HUES48 (cell line): ENCODE measurements at regions not wholly inside any gene's neighbourhood (a gene's known extent, or its start where the extent isn't known, plus 50 kb on each side); places are given as distances from the start of the nearest gene placed in this dataset.

ENCODE experiments used
- H3K27ac ChIP-seq: one replicate; pipeline ENCODE4 v1.7.0; 2013; ENCODE audit warnings: low read depth, low read length, inconsistent platforms
- H3K27me3 ChIP-seq: 2 replicates; pipeline ENCODE4 v1.6.1; 2013; ENCODE audit warnings: mild to moderate bottlenecking, low read length; ENCODE audit not compliant: control insufficient read depth, insufficient read depth
- H3K36me3 ChIP-seq: 2 replicates; pipeline ENCODE4 v1.6.1; 2013; ENCODE audit warnings: low read length; ENCODE audit not compliant: control insufficient read depth, insufficient read depth
- H3K4me1 ChIP-seq: 2 replicates; pipeline ENCODE4 v1.6.1; 2013; ENCODE audit warnings: mild to moderate bottlenecking, low read length; ENCODE audit not compliant: control insufficient read depth, insufficient read depth
- H3K4me3 ChIP-seq: 2 replicates; pipeline ENCODE4 v1.5.1; 2013; ENCODE audit warnings: mild to moderate bottlenecking, low read depth, low read length
- H3K9ac ChIP-seq: 2 replicates; pipeline ENCODE4 v1.6.1; 2013; ENCODE audit warnings: mild to moderate bottlenecking, low read depth, low read length, moderate library complexity
- H3K9me3 ChIP-seq: 2 replicates; pipeline ENCODE4 v1.6.1; 2013; ENCODE audit warnings: low read length; ENCODE audit not compliant: control insufficient read depth, insufficient read depth

GRCh38 chr4:126843492-126844067, 789.2 kb upstream of the INTU start:
- Histone ChIP-seq H3K27ac (no peak overlapping the region), H3K9ac (no peak overlapping the region), H3K4me3 (no peak overlapping the region), H3K4me1 (no peaks in the 10 kb centered on the region), H3K9me3 (peaks cover 16% of the 10 kb centered on the region), H3K27me3 (no peaks in the 10 kb centered on the region), H3K36me3 (no peaks in the 10 kb centered on the region)

GRCh38 chr4:126850286-126850685, 782.5 kb upstream of the INTU start:
- no peaks in the 10 kb centered on the region for H3K36me3 ChIP-seq
- H3K27me3 ChIP-seq: no peaks in the 10 kb centered on the region
- no peaks in the 10 kb centered on the region for H3K4me1 ChIP-seq
- H3K9ac ChIP-seq: no peak overlapping the region
- H3K27ac ChIP-seq: no peak overlapping the region
- no peak overlapping the region for H3K4me3 ChIP-seq
- peaks cover 3% of the 10 kb centered on the region; the same call in 1 of the 2 replicates for H3K9me3 ChIP-seq

DNA sequence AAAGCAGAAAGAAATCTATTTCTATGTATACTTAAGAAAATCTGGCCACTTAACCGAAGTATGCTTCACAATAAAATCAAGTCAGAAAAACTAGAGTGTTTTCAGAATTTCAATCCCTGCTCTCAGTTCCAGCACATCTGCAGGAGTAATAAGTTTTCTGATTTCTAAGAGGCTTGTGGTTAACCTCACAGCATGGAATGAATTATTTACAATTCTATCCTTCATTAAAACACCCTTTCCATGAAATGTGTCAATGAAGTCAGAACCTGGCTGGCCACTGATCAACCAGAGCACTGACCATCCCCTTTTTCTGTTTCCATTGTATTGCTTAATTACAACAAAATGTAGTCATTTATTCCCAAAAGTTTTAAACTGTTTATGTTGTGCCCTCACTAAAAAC, 781.4 kb upstream of the INTU start:
- H3K27me3 ChIP-seq: no peaks in the 10 kb centered on the region
- no peaks in the 10 kb centered on the region for H3K9me3 ChIP-seq
- H3K36me3 ChIP-seq: no peaks in the 10 kb centered on the region
- no peaks in the 10 kb centered on the region for H3K4me1 ChIP-seq
- no peak overlapping the region for H3K27ac ChIP-seq
- no peak overlapping the region for H3K9ac ChIP-seq
- no peak overlapping the region for H3K4me3 ChIP-seq

- no peaks in the 10 kb centered on the region for H3K9me3 ChIP-seq
- H3K4me1 ChIP-seq: no peaks in the 10 kb centered on the region
- no peak overlapping the region for H3K4me3 ChIP-seq
- no peak overlapping the region for H3K9ac ChIP-seq
- H3K27ac ChIP-seq: no peak overlapping the region
- H3K36me3 ChIP-seq: no peaks in the 10 kb centered on the region
- H3K27me3 ChIP-seq: no peaks in the 10 kb centered on the region
These were observed 779.0 kb upstream of the INTU start for GRCh38 chr4:126853715-126854114.

DNA sequence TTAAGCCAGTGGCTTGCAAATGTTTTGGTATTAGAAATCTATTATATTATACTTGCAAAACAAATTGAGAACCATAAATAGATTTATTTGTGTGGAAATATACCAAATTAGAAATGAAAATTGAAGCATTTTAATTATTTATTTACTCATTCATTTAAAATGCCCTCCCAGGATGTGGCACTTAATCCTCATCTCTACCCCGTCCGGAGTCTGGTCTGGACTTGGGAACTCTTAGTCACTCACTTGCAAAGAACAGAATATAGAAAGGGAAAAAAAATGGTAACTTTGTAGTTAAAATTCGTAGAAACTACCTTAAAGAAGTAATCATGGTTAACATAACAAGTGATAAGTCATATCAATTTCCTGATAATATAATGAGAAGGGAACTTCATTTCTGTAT, 775.9 kb upstream of the INTU start:
- Histone ChIP-seq H3K9ac (no peak overlapping the region), H3K9me3 (no peaks in the 10 kb centered on the region), H3K27me3 (no peaks in the 10 kb centered on the region), H3K4me1 (no peaks in the 10 kb centered on the region), H3K27ac (no peak overlapping the region), H3K4me3 (no peak overlapping the region), H3K36me3 (no peaks in the 10 kb centered on the region)

GRCh38 chr4:126859314-126859713, 773.4 kb upstream of the INTU start:
- H3K27ac ChIP-seq: no peak overlapping the region
- no peaks in the 10 kb centered on the region for H3K4me1 ChIP-seq
- no peaks in the 10 kb centered on the region for H3K27me3 ChIP-seq

GRCh38 chr4:126859872-126860271, 772.9 kb upstream of the INTU start:
- H3K27me3 ChIP-seq: no peaks in the 10 kb centered on the region
- no peaks in the 10 kb centered on the region for H3K36me3 ChIP-seq
- H3K9ac ChIP-seq: no peak overlapping the region
- no peak overlapping the region for H3K27ac ChIP-seq
- H3K4me3 ChIP-seq: no peak overlapping the region
- H3K4me1 ChIP-seq: no peaks in the 10 kb centered on the region
- no peaks in the 10 kb centered on the region for H3K9me3 ChIP-seq

More at GRCh38 chr4:126859314-126859713, 773.4 kb upstream of the INTU start:
- Histone ChIP-seq H3K36me3 (no peaks in the 10 kb centered on the region), H3K4me3 (no peak overlapping the region), H3K9me3 (no peaks in the 10 kb centered on the region), H3K9ac (no peak overlapping the region)

DNA sequence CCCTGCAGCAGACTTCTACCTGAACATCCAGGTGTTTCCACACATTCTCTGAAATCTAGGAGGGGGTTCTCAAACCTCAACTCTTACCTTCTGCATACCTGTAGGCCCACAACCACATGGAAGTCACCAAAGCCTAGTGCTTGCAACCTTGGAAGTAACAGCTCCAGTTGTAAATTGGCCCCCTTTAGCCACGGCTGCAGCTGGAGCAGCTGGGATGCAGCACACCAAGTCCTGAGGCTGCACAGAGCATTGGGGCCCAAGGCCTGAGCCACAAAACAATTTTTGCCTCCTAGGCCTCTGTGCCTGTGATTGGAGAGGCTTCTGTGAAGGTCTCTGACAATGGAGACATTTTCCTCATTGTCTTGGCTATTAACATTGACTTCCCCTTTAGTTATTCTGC, 772.4 kb upstream of the INTU start:
- Histone ChIP-seq H3K36me3 (no peaks in the 10 kb centered on the region), H3K4me1 (no peaks in the 10 kb centered on the region), H3K27me3 (no peaks in the 10 kb centered on the region), H3K27ac (no peak overlapping the region), H3K9me3 (no peaks in the 10 kb centered on the region), H3K9ac (no peak overlapping the region), H3K4me3 (no peak overlapping the region)

GRCh38 chr4:126869967-126870366, 762.8 kb upstream of the INTU start:
- H3K4me1 ChIP-seq: no peaks in the 10 kb centered on the region
- no peak overlapping the region for H3K9ac ChIP-seq
- H3K9me3 ChIP-seq: peaks cover 18% of the 10 kb centered on the region; the same call in 1 of the 2 replicates
- H3K4me3 ChIP-seq: no peak overlapping the region
- H3K27ac ChIP-seq: no peak overlapping the region
- H3K27me3 ChIP-seq: no peaks in the 10 kb centered on the region
- no peaks in the 10 kb centered on the region for H3K36me3 ChIP-seq

GRCh38 chr4:126871810-126872209, 760.9 kb upstream of the INTU start:
- no peak overlapping the region for H3K9ac ChIP-seq
- no peak overlapping the region for H3K27ac ChIP-seq
- H3K9me3 ChIP-seq: peaks cover 15% of the 10 kb centered on the region; the same call in 1 of the 2 replicates
- no peaks in the 10 kb centered on the region for H3K27me3 ChIP-seq
- no peaks in the 10 kb centered on the region for H3K36me3 ChIP-seq
- H3K4me3 ChIP-seq: no peak overlapping the region
- no peaks in the 10 kb centered on the region for H3K4me1 ChIP-seq

DNA sequence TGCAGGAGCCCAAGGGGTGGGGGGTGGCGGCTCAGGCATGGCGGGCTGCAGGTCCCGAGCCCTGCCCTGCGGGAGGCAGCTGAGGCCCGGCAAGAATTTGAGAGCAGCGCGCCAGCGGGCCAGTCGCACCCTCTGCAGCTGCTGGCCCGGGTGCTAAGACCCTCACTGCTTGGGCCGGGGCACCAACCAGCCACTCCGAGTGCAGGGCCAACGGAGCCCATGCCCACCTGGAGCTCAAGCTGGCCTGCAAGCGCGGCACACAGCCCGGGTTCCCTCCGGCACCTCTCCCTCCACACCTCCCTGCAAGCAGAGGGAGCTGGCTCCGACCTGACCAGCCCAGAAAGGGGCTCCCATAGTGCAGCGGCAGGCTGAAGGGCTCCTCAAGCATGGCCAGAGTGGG, 758.2 kb upstream of the INTU start:
- H3K27ac ChIP-seq: no peak overlapping the region
- no peak overlapping the region for H3K4me3 ChIP-seq
- 0 out of 2 replicates have a peak, but pooled peaks cover 3% of the 10 kb centered on the region for H3K9me3 ChIP-seq
- no peak overlapping the region for H3K9ac ChIP-seq
- H3K4me1 ChIP-seq: no peaks in the 10 kb centered on the region
- H3K36me3 ChIP-seq: no peaks in the 10 kb centered on the region
- H3K27me3 ChIP-seq: no peaks in the 10 kb centered on the region

DNA sequence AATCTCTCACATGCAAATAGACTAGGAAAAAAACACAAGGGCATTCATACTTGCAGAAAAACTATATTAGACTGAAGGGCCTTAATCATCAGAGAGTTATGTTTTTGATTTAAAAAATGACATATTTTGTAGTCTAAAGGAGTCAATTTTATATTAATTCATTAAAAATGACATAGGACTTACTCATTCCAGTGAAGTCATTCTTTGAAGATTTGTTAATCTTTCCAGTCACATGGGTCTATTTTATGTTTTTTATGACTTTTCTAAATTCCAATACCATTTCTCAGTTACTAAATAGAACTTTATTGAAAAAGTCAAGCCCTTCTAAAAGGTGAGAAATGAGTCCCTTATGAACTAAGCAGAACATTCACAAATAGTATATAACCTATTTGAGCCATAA, 743.8 kb upstream of the INTU start:
- no peak overlapping the region for H3K27ac ChIP-seq
- H3K27me3 ChIP-seq: no peaks in the 10 kb centered on the region
- H3K9ac ChIP-seq: no peak overlapping the region
- no peak overlapping the region for H3K4me3 ChIP-seq
- H3K9me3 ChIP-seq: no peaks in the 10 kb centered on the region
- no peaks in the 10 kb centered on the region for H3K4me1 ChIP-seq
- H3K36me3 ChIP-seq: no peaks in the 10 kb centered on the region
